Stimulated activated naive B cell treated with anti-CD40 and anti-IgM and Interleukin-4, amounts not matched to agents 10 μg/mL and 1 μg/mL and 100 μg/mL, for 72 hours (primary cell): ENCODE measurements at regions not wholly inside any gene's neighbourhood (a gene's known extent, or its start where the extent isn't known, plus 50 kb on each side); places are given as distances from the start of the nearest gene placed in this dataset.
"Not testable (repeated sequence)": the region's sequence is repeated elsewhere in the genome, so short reads cannot be mapped to it uniquely, and the experiment has no call there.

ENCODE experiments used
- ATAC-seq, 2 donors: fragments of 150-1000 bp; cut with Tn5 transposase; replicated peaks; 2 replicates each; pipeline ENCODE4 v1.10.0; 2021; ENCODE audit warnings: moderate library complexity in 1 of 2
- DNase-seq: peaks from one replicate; pipeline ENCODE4 v3.0.0; 2021
- H3K27ac Mint-ChIP-seq: one replicate; pipeline ENCODE4 v1.8.0; 2022; ENCODE audit warnings: mild to moderate bottlenecking, mixed read lengths
- H3K27me3 Mint-ChIP-seq, 2 donors: one replicate each; pipeline ENCODE4 v1.8.0; 2022; ENCODE audit warnings: mixed read lengths in 2 of 2
- H3K36me3 Mint-ChIP-seq, 2 donors: one replicate each; pipeline ENCODE4 v1.8.0; 2022; ENCODE audit warnings: mixed read lengths in 2 of 2, mild to moderate bottlenecking in 1 of 2
- H3K4me1 Mint-ChIP-seq, 2 donors: one replicate each; pipeline ENCODE4 v1.8.0; 2022; ENCODE audit warnings: mixed read lengths in 2 of 2, mild to moderate bottlenecking in 1 of 2
- H3K4me3 Mint-ChIP-seq, 2 donors: one replicate each; pipeline ENCODE4 v1.8.0; 2022; ENCODE audit warnings: mild to moderate bottlenecking in 2 of 2, mixed read lengths in 2 of 2, moderate library complexity in 1 of 2
- H3K9me3 Mint-ChIP-seq, 2 donors: one replicate each; pipeline ENCODE4 v1.8.0; 2022; ENCODE audit warnings: mixed read lengths in 2 of 2, mild to moderate bottlenecking in 1 of 2

- no peak overlapping the region for H3K4me3 Mint-ChIP-seq
These were observed 289.4 kb upstream of the COL3A1 start for GRCh38 chr2:188684795-188685194.

GRCh38 chr2:188693111-188693510, 281.1 kb upstream of the COL3A1 start:
- no peaks in the 10 kb centered on the region for H3K36me3 Mint-ChIP-seq
- H3K4me1 Mint-ChIP-seq, result no peaks in the 10 kb centered on the region
- ATAC-seq, result no peak
- no peaks in the 10 kb centered on the region for H3K27me3 Mint-ChIP-seq
- no peak overlapping the region for H3K27ac Mint-ChIP-seq
- DNase-seq, result no peak
- H3K9me3 Mint-ChIP-seq, result peaks cover 8% of the 10 kb centered on the region in 2 donors
- no peak overlapping the region for H3K4me3 Mint-ChIP-seq

More at GRCh38 chr2:188684795-188685194, 289.4 kb upstream of the COL3A1 start:
- DNase-seq (no peak), ATAC-seq (no peak)
- Mint-ChIP-seq H3K36me3 (no peaks in the 10 kb centered on the region), H3K27me3 (no peaks in the 10 kb centered on the region), H3K9me3 (peaks cover 3 to 8% of the 10 kb centered on the region in 2 donors), H3K27ac (no peak overlapping the region), H3K4me1 (no peaks in the 10 kb centered on the region)

- no peaks in the 10 kb centered on the region for H3K27me3 Mint-ChIP-seq
- no peak for ATAC-seq
- H3K36me3 Mint-ChIP-seq, result no peaks in the 10 kb centered on the region
- no peak overlapping the region for H3K27ac Mint-ChIP-seq
- no peak for DNase-seq
- peaks cover 6 to 8% of the 10 kb centered on the region in 2 donors for H3K9me3 Mint-ChIP-seq
- no peaks in the 10 kb centered on the region for H3K4me1 Mint-ChIP-seq
- H3K4me3 Mint-ChIP-seq, result no peak overlapping the region
These were observed 280.4 kb upstream of the COL3A1 start for GRCh38 chr2:188693771-188694170.

DNA sequence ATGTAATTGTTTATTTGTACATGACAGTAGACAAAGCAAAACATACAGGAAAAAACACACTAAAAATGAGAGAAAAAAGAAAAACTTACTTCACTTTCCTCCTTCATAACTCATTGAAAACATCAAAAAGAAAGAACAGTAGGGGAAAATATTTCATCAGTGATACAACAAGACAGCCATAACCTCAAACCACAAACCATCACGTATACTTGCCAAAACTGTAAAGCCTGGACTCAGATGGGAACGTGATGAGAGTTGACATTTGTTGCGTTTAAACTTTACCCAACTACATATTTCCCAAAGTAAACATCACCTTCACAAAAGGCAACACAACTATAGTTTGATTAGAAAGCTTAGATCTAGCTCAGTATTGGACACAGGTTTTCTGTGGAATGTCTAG, 278.2 kb upstream of the COL3A1 start:
- H3K4me1 Mint-ChIP-seq, result no peaks in the 10 kb centered on the region
- ATAC-seq, result no peak
- peaks cover 4 to 5% of the 10 kb centered on the region in 2 donors for H3K9me3 Mint-ChIP-seq
- no peak overlapping the region for H3K27ac Mint-ChIP-seq
- no peak for DNase-seq
- H3K27me3 Mint-ChIP-seq, result no peaks in the 10 kb centered on the region
- H3K36me3 Mint-ChIP-seq, result no peaks in the 10 kb centered on the region
- no peak overlapping the region for H3K4me3 Mint-ChIP-seq

GRCh38 chr2:188698151-188698550, 276.0 kb upstream of the COL3A1 start:
- H3K36me3 Mint-ChIP-seq, DNase-seq, H3K4me3 Mint-ChIP-seq, ATAC-seq, H3K9me3 Mint-ChIP-seq, H3K27me3 Mint-ChIP-seq, H3K27ac Mint-ChIP-seq, H3K4me1 Mint-ChIP-seq: not testable (repeated sequence)

GRCh38 chr2:188701836-188702235, 272.3 kb upstream of the COL3A1 start:
- H3K36me3 Mint-ChIP-seq, result no peaks in the 10 kb centered on the region
- no peak for DNase-seq
- no peaks in the 10 kb centered on the region for H3K4me1 Mint-ChIP-seq
- H3K4me3 Mint-ChIP-seq, result no peak overlapping the region
- H3K9me3 Mint-ChIP-seq, result no peaks in the 10 kb centered on the region
- no peaks in the 10 kb centered on the region for H3K27me3 Mint-ChIP-seq
- no peak for ATAC-seq
- no peak overlapping the region for H3K27ac Mint-ChIP-seq

GRCh38 chr2:188705191-188705590, 269.0 kb upstream of the COL3A1 start:
- Mint-ChIP-seq H3K4me3 (no peak overlapping the region), H3K27me3 (no peaks in the 10 kb centered on the region), H3K4me1 (no peaks in the 10 kb centered on the region), H3K9me3 (peaks cover 0 to 6% of the 10 kb centered on the region in 2 donors), H3K27ac (no peak overlapping the region), H3K36me3 (no peaks in the 10 kb centered on the region)
- ATAC-seq, result no peak
- DNase-seq, result no peak

DNA sequence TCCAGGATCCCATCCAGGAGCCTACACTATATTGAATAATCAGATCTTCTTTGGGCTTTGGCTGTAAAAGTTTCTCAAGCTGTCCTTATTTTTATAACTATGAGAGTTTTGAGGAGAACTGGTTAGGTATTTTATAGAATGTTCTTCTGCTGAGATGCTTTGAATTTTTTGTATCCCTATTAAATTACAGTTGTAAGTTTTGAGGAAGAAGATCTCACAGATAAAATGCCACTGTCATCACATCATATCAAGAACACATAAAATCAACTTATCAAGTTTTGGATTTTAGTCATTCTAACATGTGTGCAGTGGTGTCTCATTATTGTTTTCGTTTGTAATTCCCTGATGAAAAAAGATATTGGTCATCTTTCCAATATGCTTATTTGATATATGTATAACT, 260.2 kb upstream of the COL3A1 start:
- Mint-ChIP-seq H3K9me3 (peaks cover 4 to 10% of the 10 kb centered on the region in 2 donors), H3K4me1 (no peaks in the 10 kb centered on the region), H3K4me3 (no peak overlapping the region), H3K27ac (no peak overlapping the region), H3K27me3 (no peaks in the 10 kb centered on the region), H3K36me3 (no peaks in the 10 kb centered on the region)
- DNase-seq (no peak), ATAC-seq (no peak)

DNA sequence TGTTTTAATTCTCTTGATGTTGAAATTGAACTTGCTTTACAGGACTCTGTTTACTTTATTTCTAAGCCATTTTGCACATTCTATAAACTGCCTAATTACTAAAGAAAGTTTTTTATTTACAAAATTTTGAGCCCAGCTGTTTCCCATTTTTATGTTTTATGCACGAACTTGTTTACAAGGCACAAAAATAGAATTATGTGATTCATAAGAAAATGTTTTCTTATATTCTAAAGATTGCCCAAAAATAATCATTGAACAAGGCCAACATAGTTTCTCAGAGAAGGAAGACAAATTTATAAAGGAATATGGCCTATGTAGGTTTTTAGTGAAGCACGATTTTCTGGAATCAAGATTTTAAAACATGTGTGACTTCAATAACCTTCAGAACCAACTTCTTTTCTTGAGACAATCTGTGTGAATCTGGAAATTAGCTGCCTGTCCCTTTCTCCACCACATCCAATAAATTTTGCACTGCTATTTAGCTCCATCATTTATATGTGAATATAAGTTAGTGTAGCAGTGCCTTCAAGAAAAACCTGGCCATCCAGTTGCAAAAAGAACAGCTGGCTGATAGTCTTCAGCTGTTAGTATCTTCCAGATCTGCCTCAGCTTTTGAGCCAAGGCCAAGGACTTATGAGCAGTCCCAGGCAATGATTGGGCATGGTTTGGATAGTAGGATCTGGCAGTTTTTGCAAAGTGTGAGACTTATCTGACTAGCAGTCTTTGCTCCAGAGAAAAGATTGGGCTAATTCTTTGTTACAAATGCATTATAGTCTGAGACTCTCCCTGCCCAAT, 253.2 kb upstream of the COL3A1 start:
- H3K36me3 Mint-ChIP-seq, result no peaks in the 10 kb centered on the region
- ATAC-seq (no peak), DNase-seq (no peak)
- no peak overlapping the region for H3K27ac Mint-ChIP-seq
- H3K27me3 Mint-ChIP-seq, result no peaks in the 10 kb centered on the region
- H3K4me3 Mint-ChIP-seq, result no peak overlapping the region
- peaks cover 0 to 4% of the 10 kb centered on the region in 2 donors for H3K9me3 Mint-ChIP-seq
- no peaks in the 10 kb centered on the region for H3K4me1 Mint-ChIP-seq

DNA sequence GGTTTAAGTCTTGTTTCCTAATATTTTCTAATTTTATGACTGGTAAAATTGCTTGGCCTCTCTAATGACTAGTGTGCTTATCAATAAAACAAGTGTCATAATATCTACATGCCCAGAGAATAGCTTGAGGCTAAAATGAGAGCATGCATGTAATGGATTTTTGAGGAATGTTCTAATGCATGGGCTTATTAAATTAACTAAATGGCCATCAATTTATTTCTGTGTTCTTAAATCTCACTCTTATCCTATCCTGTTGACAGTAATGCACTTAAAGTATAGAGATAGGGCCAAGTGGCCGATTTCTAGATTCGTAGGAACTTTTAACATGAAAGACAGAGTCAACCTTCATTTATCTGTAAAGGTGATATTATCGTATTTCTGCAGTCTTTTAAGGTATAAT, 252.4 kb upstream of the COL3A1 start:
- peaks cover 0 to 2% of the 10 kb centered on the region in 2 donors for H3K9me3 Mint-ChIP-seq
- no peak for ATAC-seq
- H3K27ac Mint-ChIP-seq, result no peak overlapping the region
- no peak overlapping the region for H3K4me3 Mint-ChIP-seq
- no peaks in the 10 kb centered on the region for H3K36me3 Mint-ChIP-seq
- no peak for DNase-seq
- no peaks in the 10 kb centered on the region for H3K4me1 Mint-ChIP-seq
- no peaks in the 10 kb centered on the region for H3K27me3 Mint-ChIP-seq

DNA sequence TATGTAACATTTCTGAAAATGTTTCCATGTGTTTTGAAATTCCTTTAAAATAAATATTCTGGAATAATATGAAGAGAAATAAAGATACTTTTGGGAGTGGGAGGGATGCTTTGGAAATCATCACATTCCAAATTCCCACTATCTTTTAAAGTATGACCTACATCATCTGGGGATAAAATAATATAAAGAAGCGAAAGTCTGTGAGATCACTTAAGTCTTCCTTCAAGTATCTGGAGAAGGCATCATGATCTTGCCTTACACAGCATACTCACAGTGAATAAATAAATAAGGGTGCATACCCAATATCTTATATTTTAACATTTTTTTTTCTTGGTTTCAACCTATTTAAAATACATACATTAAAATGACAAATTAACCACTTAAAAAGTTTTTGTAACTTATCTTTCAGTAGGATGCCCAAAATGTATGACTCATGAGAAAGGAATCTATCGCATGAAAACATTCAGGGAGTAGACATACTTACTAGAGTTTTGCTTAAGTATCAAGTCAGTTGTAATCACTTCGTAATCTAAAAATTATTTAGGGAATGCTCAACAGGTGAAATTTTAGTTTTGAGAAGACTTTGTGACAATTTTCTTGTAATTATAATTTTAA, 248.3 kb upstream of the COL3A1 start:
- no peak for ATAC-seq

GRCh38 chr2:188726626-188727247, 247.4 kb upstream of the COL3A1 start:
- H3K4me1 Mint-ChIP-seq, result no peaks in the 10 kb centered on the region
- no peaks in the 10 kb centered on the region for H3K27me3 Mint-ChIP-seq
- H3K36me3 Mint-ChIP-seq, result no peaks in the 10 kb centered on the region
- H3K27ac Mint-ChIP-seq, result no peak overlapping the region
- ATAC-seq, result no peak
- no peak for DNase-seq
- no peaks in the 10 kb centered on the region for H3K9me3 Mint-ChIP-seq
- no peak overlapping the region for H3K4me3 Mint-ChIP-seq

More for the DNA sequence above, 248.3 kb upstream of the COL3A1 start:
- no peaks in the 10 kb centered on the region for H3K9me3 Mint-ChIP-seq
- no peaks in the 10 kb centered on the region for H3K4me1 Mint-ChIP-seq
- DNase-seq, result no peak
- H3K27me3 Mint-ChIP-seq, result no peaks in the 10 kb centered on the region
- H3K36me3 Mint-ChIP-seq, result no peaks in the 10 kb centered on the region
- H3K27ac Mint-ChIP-seq, result no peak overlapping the region
- H3K4me3 Mint-ChIP-seq, result no peak overlapping the region

- Mint-ChIP-seq H3K27me3 (no peaks in the 10 kb centered on the region), H3K27ac (no peak overlapping the region)
- no peak for DNase-seq
These were observed 246.3 kb upstream of the COL3A1 start for GRCh38 chr2:188727846-188728245.

DNA sequence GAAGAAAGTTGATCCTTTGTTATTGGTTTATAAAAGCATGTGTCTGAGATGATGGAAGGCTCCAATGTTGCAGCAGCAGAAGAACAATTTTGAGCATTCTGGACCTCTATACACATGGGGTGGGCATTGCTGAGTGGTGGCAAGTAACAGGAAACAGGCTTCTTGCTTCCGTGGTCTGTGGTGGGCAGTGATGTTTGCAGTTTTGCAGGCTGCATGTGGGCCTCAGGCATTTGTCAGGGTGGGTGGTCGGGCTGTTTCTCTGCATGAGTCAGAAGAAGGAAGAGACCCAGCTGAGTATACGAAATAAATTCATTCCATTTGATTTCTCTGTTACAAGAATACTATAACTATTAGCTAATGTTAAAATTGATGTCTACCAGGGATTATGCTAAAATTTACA, 239.5 kb upstream of the COL3A1 start:
- Mint-ChIP-seq H3K9me3 (peaks cover 0 to 1% of the 10 kb centered on the region in 2 donors), H3K4me1 (no peaks in the 10 kb centered on the region), H3K27ac (no peak overlapping the region), H3K4me3 (no peak overlapping the region), H3K27me3 (no peaks in the 10 kb centered on the region), H3K36me3 (no peaks in the 10 kb centered on the region)
- no peak for ATAC-seq
- no peak for DNase-seq

More at GRCh38 chr2:188727846-188728245, 246.3 kb upstream of the COL3A1 start:
- no peak for ATAC-seq
- Mint-ChIP-seq H3K4me3 (no peak overlapping the region), H3K4me1 (no peaks in the 10 kb centered on the region), H3K36me3 (no peaks in the 10 kb centered on the region), H3K9me3 (no peaks in the 10 kb centered on the region)

DNA sequence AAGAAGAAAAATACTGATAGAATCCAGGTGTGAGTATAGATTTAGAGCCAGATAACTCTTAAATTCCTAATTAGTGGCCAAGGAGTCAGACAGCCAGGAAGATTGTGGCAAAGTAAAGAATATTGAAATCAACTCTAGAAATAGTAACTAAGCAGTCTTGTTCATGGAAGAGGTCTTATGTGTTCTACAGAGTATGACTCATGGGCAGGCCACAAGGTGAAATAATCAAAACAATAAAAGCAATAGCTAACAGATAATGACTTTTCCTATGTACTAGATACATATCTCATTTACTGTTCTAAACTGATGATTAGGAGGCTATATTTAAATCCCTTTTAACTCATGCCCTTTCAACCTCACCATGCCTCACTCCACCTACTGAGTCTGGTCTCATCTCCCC, 227.4 kb upstream of the COL3A1 start:
- no peak for DNase-seq
- no peak overlapping the region for H3K27ac Mint-ChIP-seq
- H3K9me3 Mint-ChIP-seq, result no peaks in the 10 kb centered on the region
- no peak for ATAC-seq
- no peaks in the 10 kb centered on the region for H3K4me1 Mint-ChIP-seq
- H3K36me3 Mint-ChIP-seq, result no peaks in the 10 kb centered on the region
- no peaks in the 10 kb centered on the region for H3K27me3 Mint-ChIP-seq
- no peak overlapping the region for H3K4me3 Mint-ChIP-seq
